ENCODE measurements at regions not wholly inside any gene's neighbourhood (a gene's known extent, or its start where the extent isn't known, plus 50 kb on each side); places are given as distances from the start of the nearest gene placed in this dataset.

DNA sequence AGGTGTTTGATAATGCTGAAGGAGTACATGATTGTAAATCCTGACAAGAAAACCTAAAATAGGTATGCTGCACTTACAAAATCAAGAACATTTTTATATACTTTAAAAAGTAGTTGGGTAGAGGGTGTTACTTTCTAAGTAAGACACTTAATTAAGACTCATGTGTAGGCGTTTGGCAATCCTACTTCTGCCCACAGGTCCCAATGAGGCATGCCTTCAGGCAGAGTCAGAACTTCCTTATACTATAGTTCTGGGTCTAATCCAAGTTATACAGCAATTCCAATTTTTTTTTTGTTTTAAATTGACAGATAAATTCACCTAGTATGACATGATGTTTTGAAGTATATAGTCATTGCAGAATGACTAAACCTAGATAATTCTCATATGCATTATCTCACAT, 1188.5 kb upstream of the PHF14 start:
- TF ChIP-seq, protein P1, sequence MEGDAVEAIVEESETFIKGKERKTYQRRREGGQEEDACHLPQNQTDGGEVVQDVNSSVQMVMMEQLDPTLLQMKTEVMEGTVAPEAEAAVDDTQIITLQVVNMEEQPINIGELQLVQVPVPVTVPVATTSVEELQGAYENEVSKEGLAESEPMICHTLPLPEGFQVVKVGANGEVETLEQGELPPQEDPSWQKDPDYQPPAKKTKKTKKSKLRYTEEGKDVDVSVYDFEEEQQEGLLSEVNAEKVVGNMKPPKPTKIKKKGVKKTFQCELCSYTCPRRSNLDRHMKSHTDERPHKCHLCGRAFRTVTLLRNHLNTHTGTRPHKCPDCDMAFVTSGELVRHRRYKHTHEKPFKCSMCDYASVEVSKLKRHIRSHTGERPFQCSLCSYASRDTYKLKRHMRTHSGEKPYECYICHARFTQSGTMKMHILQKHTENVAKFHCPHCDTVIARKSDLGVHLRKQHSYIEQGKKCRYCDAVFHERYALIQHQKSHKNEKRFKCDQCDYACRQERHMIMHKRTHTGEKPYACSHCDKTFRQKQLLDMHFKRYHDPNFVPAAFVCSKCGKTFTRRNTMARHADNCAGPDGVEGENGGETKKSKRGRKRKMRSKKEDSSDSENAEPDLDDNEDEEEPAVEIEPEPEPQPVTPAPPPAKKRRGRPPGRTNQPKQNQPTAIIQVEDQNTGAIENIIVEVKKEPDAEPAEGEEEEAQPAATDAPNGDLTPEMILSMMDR (IDR thresholded peaks at IDR 0.05; ENCODE audit: insufficient read depth, low read length, severe bottlenecking), result no peak
- Histone ChIP-seq H3K4me3 (ENCODE audit: low read depth, low read length) (no peak overlapping the region), H3K36me3 (ENCODE audit: control insufficient read depth, insufficient read depth, low read length) (no peaks in the 10 kb centered on the region), H3K27me3 (ENCODE audit: control insufficient read depth, insufficient read depth, low read length) (no peaks in the 10 kb centered on the region)
- no peak for DNase-seq (ENCODE audit: low read depth)
- FAIRE-seq, result no peak

DNA sequence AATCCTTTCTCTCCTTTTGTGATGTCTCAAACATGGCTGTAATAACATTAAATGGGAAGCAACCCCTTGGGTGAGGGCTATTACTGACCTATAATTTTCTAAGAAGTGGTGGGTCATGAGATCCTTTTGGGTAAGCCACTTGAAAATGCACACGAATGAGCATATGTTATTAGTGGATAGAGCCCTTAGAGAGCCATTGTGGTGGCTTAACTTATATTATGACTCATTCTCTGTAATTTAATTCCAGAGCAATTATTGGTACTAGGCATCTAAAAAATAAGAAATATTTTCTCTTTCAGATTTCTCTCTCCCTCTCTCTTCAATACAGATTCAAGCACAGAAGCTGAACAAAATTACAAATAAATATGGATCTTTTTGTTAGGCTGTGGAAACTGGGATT, 1177.4 kb upstream of the PHF14 start:
- no peaks in the 10 kb centered on the region for H3K36me3 ChIP-seq (ENCODE audit: control insufficient read depth, insufficient read depth, low read length)
- no peaks in the 10 kb centered on the region for H3K27me3 ChIP-seq (ENCODE audit: control insufficient read depth, insufficient read depth, low read length)
- FAIRE-seq, result no peak
- TF ChIP-seq, protein P1 (IDR thresholded peaks at IDR 0.05; ENCODE audit: insufficient read depth, low read length, severe bottlenecking), result no peak
- no peak for DNase-seq (ENCODE audit: low read depth)
- H3K4me3 ChIP-seq (ENCODE audit: low read depth, low read length), result no peak overlapping the region

- DNase-seq (ENCODE audit: low read depth) (no peak), FAIRE-seq (no peak)
- Histone ChIP-seq H3K36me3 (ENCODE audit: control insufficient read depth, insufficient read depth, low read length) (no peaks in the 10 kb centered on the region), H3K27me3 (ENCODE audit: control insufficient read depth, insufficient read depth, low read length) (no peaks in the 10 kb centered on the region), H3K4me3 (ENCODE audit: low read depth, low read length) (no peak overlapping the region)
- TF ChIP-seq, protein P1 (IDR thresholded peaks at IDR 0.05; ENCODE audit: insufficient read depth, low read length, severe bottlenecking), result no peak
These were observed 1151.0 kb upstream of the PHF14 start for GRCh38 chr7:9822458-9823290.

- FAIRE-seq, result no peak
- H3K4me3 ChIP-seq (ENCODE audit: low read depth, low read length), result no peak overlapping the region
- peak; percentile 18 for DNase-seq (ENCODE audit: low read depth)
- no peaks in the 10 kb centered on the region for H3K36me3 ChIP-seq (ENCODE audit: control insufficient read depth, insufficient read depth, low read length)
- TF ChIP-seq, protein P1 (IDR thresholded peaks at IDR 0.05; ENCODE audit: insufficient read depth, low read length, severe bottlenecking), result no peak
- H3K27me3 ChIP-seq (ENCODE audit: control insufficient read depth, insufficient read depth, low read length), result no peaks in the 10 kb centered on the region
These were observed 1138.5 kb upstream of the PHF14 start for GRCh38 chr7:9835199-9835598.

DNA sequence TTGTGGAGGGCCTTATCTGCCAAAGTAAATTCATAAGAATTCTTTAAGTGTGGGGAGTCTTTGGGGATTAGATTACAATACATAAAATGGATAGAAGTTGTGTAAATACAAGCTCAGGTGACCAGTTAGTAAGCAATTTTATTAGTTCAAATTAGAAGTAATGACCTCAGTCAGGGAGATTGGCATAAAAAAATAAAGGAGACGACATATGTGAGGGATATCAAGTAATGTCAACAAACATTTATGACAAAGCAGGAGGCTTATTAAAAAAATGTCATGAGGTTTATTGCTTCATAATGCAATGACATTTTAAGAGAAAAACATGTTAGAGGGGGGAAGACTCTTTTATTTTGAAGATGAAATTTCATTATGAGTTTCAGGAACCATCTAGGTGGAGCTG, 1137.0 kb upstream of the PHF14 start:
- Histone ChIP-seq H3K36me3 (ENCODE audit: control insufficient read depth, insufficient read depth, low read length) (no peaks in the 10 kb centered on the region), H3K27me3 (ENCODE audit: control insufficient read depth, insufficient read depth, low read length) (no peaks in the 10 kb centered on the region), H3K4me3 (ENCODE audit: low read depth, low read length) (no peak overlapping the region)
- FAIRE-seq (no peak), DNase-seq (ENCODE audit: low read depth) (no peak)
- TF ChIP-seq, protein P1 (IDR thresholded peaks at IDR 0.05; ENCODE audit: insufficient read depth, low read length, severe bottlenecking), result no peak

- TF ChIP-seq, protein P1 (IDR thresholded peaks at IDR 0.05; ENCODE audit: insufficient read depth, low read length, severe bottlenecking), result no peak
- no peaks in the 10 kb centered on the region for H3K36me3 ChIP-seq (ENCODE audit: control insufficient read depth, insufficient read depth, low read length)
- no peaks in the 10 kb centered on the region for H3K27me3 ChIP-seq (ENCODE audit: control insufficient read depth, insufficient read depth, low read length)
- DNase-seq (ENCODE audit: low read depth) (no peak), FAIRE-seq (no peak)
- H3K4me3 ChIP-seq (ENCODE audit: low read depth, low read length), result no peak overlapping the region
These were observed 1131.4 kb upstream of the PHF14 start for GRCh38 chr7:9842301-9842700.
